GM10266 (cell line): ENCODE measurements at regions not wholly inside any gene's neighbourhood (a gene's known extent, or its start where the extent isn't known, plus 50 kb on each side); places are given as distances from the start of the nearest gene placed in this dataset.
"Not testable (repeated sequence)": the region's sequence is repeated elsewhere in the genome, so short reads cannot be mapped to it uniquely, and the experiment has no call there.

Source experiments
- DNase-seq: peaks from one replicate; pipeline ENCODE4 v3.0.0; 2012; ENCODE audit errors: extremely low spot score
- TF ChIP-seq, protein P1 (sequence below): IDR thresholded peaks from 2 replicates; pipeline ENCODE4 v1.5.1; 2012; ENCODE audit warnings: mild to moderate bottlenecking, low read depth; ENCODE audit not compliant: control insufficient read depth, insufficient read depth; ENCODE audit errors: missing control alignments

DNA sequence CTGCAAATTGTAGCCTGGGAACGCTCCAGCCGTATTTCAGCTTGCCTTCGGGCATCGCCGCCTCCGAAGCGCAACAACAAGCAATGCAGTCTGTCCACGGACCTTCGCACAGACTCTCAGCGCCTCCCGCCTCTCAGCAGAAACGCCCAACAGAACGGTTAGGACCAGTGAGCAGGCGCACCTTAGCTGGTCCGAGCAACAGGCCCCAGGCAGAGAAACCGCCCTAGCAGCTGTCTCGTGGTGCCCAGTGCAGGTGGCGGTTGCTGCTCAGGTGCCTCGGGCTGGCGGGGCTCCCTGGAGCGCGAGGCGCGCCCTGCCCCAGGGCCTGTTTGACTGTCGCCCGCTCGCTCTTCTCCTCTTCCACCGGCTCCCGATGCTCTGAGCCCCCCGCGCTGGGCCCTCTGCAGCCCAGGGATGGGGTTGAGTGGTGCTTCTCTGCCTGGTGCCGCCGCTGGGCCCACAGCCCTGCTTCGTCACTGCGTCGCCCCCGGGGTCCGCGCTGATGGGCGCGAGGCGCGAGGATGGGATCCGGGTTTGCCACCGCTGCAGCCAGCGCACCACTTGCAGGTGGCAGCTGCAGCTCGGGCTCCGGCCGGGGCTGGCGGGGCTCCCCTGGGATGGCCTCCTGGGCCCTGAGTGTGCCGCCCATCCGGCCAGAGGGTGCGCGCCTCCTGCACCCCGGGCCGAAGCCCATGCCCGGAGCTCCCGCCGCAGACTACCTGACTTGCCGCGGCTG is 268.4 kb upstream of the FRG2C start:
- no peak for DNase-seq
- TF ChIP-seq, protein P1, sequence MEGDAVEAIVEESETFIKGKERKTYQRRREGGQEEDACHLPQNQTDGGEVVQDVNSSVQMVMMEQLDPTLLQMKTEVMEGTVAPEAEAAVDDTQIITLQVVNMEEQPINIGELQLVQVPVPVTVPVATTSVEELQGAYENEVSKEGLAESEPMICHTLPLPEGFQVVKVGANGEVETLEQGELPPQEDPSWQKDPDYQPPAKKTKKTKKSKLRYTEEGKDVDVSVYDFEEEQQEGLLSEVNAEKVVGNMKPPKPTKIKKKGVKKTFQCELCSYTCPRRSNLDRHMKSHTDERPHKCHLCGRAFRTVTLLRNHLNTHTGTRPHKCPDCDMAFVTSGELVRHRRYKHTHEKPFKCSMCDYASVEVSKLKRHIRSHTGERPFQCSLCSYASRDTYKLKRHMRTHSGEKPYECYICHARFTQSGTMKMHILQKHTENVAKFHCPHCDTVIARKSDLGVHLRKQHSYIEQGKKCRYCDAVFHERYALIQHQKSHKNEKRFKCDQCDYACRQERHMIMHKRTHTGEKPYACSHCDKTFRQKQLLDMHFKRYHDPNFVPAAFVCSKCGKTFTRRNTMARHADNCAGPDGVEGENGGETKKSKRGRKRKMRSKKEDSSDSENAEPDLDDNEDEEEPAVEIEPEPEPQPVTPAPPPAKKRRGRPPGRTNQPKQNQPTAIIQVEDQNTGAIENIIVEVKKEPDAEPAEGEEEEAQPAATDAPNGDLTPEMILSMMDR: no peak

DNA sequence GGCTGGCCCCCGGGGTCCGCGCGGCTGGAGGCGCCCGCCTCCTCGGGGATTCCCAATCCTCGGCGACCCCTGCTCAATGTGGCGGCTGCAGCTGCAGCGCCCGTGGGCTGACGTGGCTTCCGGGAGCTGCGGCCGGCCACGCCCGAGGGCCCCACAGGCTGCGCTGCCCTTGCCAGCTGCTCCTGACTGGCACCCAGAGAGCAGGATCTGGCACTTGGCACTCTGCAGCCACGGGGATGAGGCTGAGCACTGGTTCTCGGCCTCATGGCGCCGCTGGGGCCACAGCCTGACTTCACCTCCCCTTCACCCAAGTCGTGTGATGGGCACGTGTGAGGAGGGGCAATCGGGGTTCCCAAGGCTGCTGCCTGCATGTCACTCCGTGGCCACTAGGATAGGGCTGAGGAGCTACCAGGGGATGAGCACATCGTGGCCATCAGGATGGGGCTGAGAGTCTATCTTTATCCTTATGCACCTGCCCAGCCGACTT is 267.8 kb upstream of the FRG2C start:
- DNase-seq: no peak

DNA sequence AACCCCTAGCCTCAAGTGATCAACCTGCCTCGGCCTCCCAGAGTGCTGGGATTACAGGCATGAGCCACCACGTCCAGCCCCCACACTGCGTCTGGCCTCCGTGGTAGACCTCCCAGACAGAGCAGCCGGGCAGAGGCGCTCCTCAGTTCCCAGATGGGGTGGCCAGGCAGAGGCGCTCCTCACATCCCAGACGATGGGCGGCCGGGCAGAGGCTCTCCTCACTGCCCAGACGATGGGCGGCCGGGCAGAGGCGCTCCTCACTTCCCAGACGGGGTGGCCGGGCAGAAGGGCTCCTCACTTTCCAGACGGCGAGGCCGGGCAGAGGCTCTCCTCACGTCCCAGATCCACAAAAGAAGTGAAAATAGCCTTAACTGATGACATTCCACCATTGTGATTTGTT is 266.6 kb upstream of the FRG2C start:
- DNase-seq: not testable (repeated sequence)

More for the DNA sequence above, 267.8 kb upstream of the FRG2C start:
- TF ChIP-seq, protein P1: no peak

DNA sequence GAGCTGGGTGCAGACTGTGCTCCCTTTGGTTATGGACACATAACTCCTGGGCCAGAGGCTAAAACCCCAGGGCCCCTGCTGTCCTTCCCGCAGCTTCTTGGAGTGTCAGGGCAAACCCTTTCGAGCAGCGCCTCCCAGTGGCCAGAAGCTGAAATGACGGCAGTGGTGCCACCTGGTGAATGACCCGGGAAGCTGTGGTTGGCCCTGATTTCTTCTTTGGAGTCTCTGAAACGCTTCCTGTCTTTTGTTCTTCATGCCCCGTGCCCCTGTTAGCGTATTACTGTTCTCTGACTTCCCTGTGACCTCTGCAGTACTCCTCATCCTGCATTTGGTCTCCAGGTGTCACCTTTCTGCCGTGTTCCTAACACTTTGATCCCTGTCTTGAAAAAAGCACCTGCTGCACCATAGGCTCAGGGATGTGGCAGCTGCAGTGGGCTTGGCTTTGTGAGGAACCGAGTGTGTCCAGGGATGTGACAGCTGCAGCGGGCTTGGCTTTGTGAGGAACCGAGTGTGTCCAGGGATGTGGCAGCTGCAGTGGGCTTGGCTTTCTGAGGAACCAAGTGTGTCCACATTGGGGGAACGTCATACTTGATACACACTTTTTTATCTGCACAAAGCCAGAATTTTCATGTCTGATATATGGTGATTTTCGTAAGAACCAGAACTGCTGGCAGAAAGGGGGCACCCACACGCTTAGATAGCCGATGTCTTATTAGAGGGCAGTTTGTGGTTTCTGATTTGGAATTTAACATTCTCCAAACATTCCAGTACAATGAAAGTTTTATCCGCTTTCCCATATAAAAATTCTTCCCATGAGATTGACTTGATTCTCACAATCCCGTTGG is 241.8 kb upstream of the FRG2C start:
- DNase-seq: not testable (repeated sequence)
- TF ChIP-seq, protein P1: peak; percentile 60

DNA sequence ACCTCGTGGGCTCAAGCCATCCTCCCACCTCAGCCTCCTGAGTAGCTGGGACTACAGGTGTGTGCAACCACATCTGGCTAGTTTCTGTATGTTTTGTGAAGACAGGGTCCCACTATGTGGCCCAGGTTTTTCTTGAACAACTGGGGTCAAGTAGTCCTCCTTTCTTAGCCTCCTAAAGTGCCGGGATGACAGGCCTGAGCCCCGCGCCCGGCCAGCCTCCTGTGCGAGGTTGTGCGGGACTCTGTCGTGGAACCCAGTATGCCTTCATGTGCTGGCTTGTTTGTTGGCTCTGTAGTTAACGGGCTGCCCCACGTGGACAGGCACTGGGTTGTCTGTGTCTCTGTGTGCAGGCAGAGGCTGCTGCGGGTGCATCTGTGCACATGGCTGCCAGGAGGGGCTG is 238.7 kb upstream of the FRG2C start:
- DNase-seq: not testable (repeated sequence)

DNA sequence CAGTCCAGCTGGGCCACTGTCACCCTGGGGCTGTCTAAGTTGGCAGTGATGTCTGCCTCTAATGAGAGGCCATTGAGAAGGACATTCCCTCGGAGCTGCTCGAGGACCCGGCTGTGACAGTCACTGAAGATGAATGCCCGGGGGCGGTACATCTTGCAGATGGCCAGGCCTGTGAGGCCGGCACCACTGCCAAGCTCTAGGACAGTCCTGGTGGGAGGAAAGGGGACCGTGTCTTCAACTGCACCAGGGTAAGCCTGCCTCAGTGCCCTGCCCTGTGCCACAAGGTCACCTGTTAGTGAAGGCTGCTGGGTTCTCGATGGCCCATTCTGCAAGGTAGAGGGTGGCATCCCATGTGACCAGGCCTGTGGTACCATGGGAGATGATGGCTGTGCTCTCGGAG is 236.6 kb upstream of the FRG2C start:
- DNase-seq: not testable (repeated sequence)

DNA sequence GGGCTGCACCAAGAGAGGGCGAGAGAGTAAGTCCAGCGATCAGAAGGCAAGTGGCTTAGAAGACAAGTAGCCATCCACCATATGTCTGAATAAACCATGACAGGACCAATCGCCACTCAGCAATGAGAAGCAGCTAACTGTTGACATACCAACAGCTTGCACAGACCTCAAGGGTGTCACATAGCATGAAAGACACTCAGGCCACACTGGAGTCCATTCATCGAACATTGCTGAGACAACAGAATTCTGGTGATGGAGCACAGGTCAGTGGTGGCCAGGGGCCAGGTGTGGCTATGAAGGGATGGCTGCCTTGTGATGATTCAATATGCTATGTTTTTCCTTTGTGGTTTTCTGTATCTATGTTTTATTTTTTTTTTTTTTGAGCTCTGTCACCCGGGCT is 236.2 kb upstream of the FRG2C start:
- DNase-seq: not testable (repeated sequence)

DNA sequence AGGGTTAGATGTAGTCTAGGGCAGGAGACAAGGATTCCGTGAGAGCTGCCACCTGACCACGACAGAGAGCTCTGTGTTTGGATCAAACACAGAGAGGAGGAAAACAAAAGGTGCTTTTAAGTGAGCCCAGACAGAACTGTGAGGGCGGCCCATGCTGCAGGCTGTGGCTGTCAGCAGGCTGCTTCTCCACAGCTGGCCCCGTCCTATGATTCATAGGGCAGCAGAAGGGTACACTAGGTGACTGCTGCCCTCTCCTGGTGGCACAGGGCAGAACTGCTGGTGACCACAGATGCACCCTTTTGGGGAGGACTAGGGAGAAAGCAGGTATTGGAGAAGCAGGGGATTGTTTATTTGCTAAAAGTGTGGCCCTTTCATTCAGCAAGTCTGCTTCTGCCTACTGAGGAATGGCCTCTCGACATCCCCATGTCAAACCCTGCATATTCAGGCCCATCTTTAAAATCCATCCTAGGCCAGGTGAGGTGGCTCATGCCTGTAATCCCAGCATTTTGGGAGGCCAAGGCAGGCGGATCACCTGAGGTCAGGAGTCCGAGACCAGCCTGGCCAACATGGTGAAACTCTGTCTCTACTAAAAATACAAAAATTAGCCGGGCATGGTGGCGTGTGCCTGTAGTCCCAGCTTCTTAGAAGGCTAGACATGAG is 234.4 kb upstream of the FRG2C start:
- TF ChIP-seq, protein P1: peak; percentile 76
- peak; percentile 33 for DNase-seq

DNA sequence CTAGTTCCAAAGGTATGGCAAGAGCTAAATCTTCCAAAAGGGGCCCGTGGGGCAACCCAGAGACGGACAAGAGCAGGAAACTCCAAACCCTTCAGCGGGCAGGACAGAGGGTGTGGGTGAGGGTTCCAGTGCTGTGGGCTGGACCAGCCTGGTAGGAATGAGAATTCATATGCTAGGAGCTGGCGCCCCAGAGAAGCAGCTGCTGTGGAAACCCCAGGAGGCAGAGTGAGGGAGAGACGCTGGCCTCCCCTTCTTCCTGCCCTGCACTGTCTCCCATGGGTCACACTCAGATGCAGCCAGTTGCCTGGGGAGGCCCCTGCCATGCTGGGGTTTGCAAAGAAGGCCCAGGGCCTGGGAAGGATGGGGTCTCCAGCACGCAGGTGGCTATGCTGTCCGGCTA is 233.7 kb upstream of the FRG2C start:
- DNase-seq: not testable (repeated sequence)

DNA sequence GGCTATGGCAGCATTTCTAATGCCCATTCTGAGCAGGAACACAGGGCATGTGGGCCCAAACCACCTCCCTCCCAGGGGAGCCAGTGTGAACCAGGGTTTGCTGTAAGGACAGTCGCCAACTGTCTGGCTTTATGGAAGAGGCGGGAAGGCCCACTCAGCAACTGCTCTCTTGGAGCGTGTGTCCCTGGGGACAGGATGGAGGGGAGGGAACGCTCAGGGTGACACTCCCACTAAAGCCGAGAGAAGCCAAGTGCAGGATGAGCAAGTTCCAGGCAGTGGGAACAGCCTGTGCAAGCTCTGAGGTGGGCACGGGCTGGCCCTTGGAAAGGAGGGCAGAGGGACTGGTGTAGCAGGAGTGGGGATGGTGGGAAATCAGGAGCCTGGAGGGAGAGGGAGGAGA is 233.0 kb upstream of the FRG2C start:
- not testable (repeated sequence) for DNase-seq

DNA sequence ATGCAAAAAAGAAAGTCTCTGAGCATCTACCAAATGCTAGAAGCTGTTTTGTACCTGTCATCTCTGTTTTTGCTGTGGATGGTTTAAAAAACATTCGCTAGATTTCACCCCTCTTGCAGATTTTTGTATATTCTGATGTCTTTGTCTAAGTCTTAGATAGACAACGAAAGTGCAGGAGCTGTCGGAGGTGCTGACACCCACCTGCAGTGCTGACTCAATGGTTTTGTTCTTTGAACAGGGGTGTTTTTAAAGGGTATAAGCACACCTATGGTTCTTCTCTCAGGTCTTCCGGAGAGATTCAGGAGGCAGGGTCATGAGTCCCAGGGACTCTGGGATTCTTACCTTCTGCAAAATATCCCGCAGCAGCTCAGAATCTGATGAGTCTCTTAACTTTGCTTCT is 231.7 kb upstream of the FRG2C start:
- not testable (repeated sequence) for DNase-seq

DNA sequence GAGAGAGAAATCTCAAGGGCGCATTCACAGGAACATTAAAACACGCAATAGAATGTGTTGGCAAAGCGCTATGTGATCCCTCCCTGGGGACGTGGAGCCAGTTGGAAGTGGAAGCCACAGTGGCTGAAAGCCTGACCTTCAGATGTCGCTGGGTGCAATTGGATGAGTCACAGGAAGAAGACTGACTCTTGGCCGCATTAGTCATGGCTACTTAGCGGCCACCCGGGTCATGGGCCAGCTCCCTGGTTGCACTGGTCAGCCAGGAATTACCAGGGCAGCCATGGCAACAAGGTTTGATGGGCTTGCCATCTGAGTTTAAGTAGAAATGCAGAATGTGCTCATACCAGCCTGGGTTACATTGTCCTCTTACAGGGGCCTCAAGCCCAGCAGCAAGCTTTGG is 231.2 kb upstream of the FRG2C start:
- DNase-seq: not testable (repeated sequence)

DNA sequence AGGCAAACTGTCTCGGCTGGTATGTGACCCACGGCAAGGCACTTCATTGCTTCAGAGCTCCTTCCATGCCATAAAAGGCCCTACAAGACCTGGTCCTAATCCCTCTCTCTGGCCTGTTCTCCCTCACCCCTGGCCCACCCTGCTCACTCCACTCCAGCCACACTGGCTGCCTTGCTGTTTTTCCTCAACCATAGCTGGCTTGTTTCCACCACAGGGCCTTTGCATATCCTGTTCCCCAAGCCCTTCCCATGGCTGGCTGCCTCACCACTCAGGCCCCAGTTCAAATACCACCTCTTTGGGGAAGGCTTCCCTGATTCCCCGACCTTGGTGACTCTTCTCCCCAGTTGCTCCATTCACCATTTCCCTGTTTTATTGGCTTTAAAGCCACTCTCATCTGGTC is 230.8 kb upstream of the FRG2C start:
- not testable (repeated sequence) for DNase-seq

DNA sequence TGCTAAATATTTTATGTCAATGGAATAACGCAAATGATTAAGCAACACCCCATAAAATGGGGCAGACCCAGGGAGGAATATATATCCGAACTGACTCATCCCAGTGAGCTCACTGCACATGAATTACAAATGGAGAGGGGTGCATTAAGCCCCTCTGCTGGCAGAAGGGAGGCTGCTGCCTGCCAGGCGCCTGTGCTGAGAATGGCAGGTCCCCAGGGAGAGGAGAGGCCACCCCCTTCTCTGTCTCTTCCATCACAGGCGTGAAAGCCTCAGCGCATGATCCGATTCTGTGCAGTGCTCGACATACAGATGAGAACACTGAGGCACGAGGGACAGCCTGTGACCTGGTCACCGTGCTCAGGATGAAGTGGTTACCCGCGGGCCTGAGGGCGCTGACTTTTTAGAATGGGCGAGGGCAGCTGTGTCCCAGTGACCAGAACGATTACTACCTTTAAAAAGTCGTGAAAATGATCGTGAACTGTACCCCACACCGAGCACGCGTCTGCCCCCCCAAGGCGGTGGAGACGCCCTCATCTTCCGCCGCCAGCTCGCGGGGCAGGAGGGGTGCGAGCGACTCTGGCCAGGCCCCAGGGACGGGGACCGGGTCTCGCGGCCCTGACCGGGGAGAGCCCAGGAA is 229.7 kb upstream of the FRG2C start:
- not testable (repeated sequence) for DNase-seq
